SU-DHL-6 (cell line): ENCODE measurements at regions not wholly inside any gene's neighbourhood (a gene's known extent, or its start where the extent isn't known, plus 50 kb on each side); places are given as distances from the start of the nearest gene placed in this dataset.

Source experiments
- H2AFZ ChIP-seq: fragments of 200-600 bp; sonication (generic); 2 replicates; pipeline ENCODE4 v1.6.1; 2014; ENCODE audit warnings: low read depth, mild to moderate bottlenecking, moderate library complexity, mixed read lengths, antibody characterized with exemption, low read length; ENCODE audit not compliant: severe bottlenecking
- H3F3A ChIP-seq: fragments of 200-600 bp; shearing (Covaris generic); 2 replicates; pipeline ENCODE4 v1.6.0; 2016; ENCODE audit warnings: antibody characterized with exemption, mild to moderate bottlenecking; ENCODE audit not compliant: insufficient read depth
- H3K27ac ChIP-seq: fragments of 200-600 bp; sonication (generic); 2 replicates; pipeline ENCODE4 v1.5.1; 2016; ENCODE audit warnings: low read depth, mild to moderate bottlenecking, low read length, moderate library complexity, mixed read lengths
- H3K27me3 ChIP-seq: fragments of 200-600 bp; sonication (generic), shearing (Covaris generic); 2 replicates; pipeline ENCODE4 v1.6.0; 2014; ENCODE audit warnings: mild to moderate bottlenecking, low read length
- H3K36me3 ChIP-seq: fragments of 200-600 bp; sonication (generic); 2 replicates; pipeline ENCODE4 v1.6.1; 2014; ENCODE audit warnings: mild to moderate bottlenecking, low read length, mixed read lengths
- H3K4me2 ChIP-seq: fragments of 300-600, 200-600 bp; shearing (Covaris generic), sonication (generic); 2 replicates; pipeline ENCODE4 v1.6.0; 2014; ENCODE audit warnings: low read length, low read depth, mild to moderate bottlenecking; ENCODE audit not compliant: poor library complexity, severe bottlenecking
- H3K4me3 ChIP-seq: fragments of 200-600 bp; sonication (generic); 2 replicates; pipeline ENCODE4 v1.5.1; 2014; ENCODE audit warnings: antibody characterized with exemption, low read length, mild to moderate bottlenecking, mixed read lengths; ENCODE audit not compliant: insufficient read depth, poor library complexity, severe bottlenecking
- H3K79me2 ChIP-seq: fragments of 200-600 bp; sonication (generic); 2 replicates; pipeline ENCODE4 v1.6.1; 2014; ENCODE audit warnings: mild to moderate bottlenecking, low read length, moderate library complexity; ENCODE audit not compliant: insufficient read depth
- H3K9ac ChIP-seq: fragments of 200-600 bp; sonication (generic); 2 replicates; pipeline ENCODE4 v1.7.0; 2014; ENCODE audit warnings: mild to moderate bottlenecking, low read length
- H3K9me2 ChIP-seq: fragments of 200-600 bp; sonication (generic); replicated peaks from 2 replicates; pipeline ENCODE4 v1.6.1; 2014; ENCODE audit warnings: low read length; ENCODE audit not compliant: insufficient read depth
- H3K9me3 ChIP-seq: fragments of 200-600 bp; sonication (generic); 2 replicates; pipeline ENCODE4 v1.6.1; 2014; ENCODE audit warnings: low read length, mixed read lengths; ENCODE audit not compliant: insufficient read depth
- H4K20me1 ChIP-seq: fragments of 200-600 bp; sonication (generic); 2 replicates; pipeline ENCODE4 v1.6.1; 2014; ENCODE audit warnings: low read depth, mild to moderate bottlenecking, antibody characterized with exemption, low read length, moderate library complexity, mixed read lengths
- CTCF ChIP-seq: fragments of 200-600 bp; sonication (generic); IDR thresholded peaks from one replicate; pipeline ENCODE4 v1.5.1; 2017; ENCODE audit warnings: antibody characterized with exemption, mild to moderate bottlenecking, low read length, moderate library complexity; ENCODE audit not compliant: insufficient read depth, poor library complexity, severe bottlenecking
- EZH2phosphoT487 ChIP-seq: fragments of 200-600 bp; sonication (generic), shearing (Covaris generic); conservative IDR thresholded peaks from 2 replicates; pipeline ENCODE4 v1.6.1; 2018; ENCODE audit warnings: mild to moderate bottlenecking, antibody characterized with exemption, low read length, moderate library complexity, mixed read lengths

GRCh38 chr13:83009987-83010386, 872.3 kb downstream of the SLITRK1 start:
- TF ChIP-seq EZH2phosphoT487, result no peak
- no peak for TF ChIP-seq CTCF
- Histone ChIP-seq H3K9ac (no peak overlapping the region), H4K20me1 (no peaks in the 10 kb centered on the region), H3K4me3 (no peak overlapping the region), H3K4me2 (no peak overlapping the region), H3K9me2 (no peaks in the 10 kb centered on the region), H3F3A (no peaks in the 10 kb centered on the region), H3K9me3 (no peaks in the 10 kb centered on the region), H3K27me3 (no peaks in the 10 kb centered on the region), H3K27ac (no peak overlapping the region), H3K36me3 (no peaks in the 10 kb centered on the region), H2AFZ (no peak overlapping the region), H3K79me2 (no peaks in the 10 kb centered on the region)

- no peak overlapping the region for H3K4me2 ChIP-seq
- H3K9me3 ChIP-seq, result no peaks in the 10 kb centered on the region
- H3K27me3 ChIP-seq, result no peaks in the 10 kb centered on the region
- TF ChIP-seq EZH2phosphoT487 (no peak), CTCF (no peak)
- no peaks in the 10 kb centered on the region for H3K9me2 ChIP-seq
- no peak overlapping the region for H2AFZ ChIP-seq
- H3K36me3 ChIP-seq, result no peaks in the 10 kb centered on the region
- H3F3A ChIP-seq, result no peaks in the 10 kb centered on the region
- no peak overlapping the region for H3K27ac ChIP-seq
- H3K9ac ChIP-seq, result no peak overlapping the region
- no peak overlapping the region for H3K4me3 ChIP-seq
- H3K79me2 ChIP-seq, result no peaks in the 10 kb centered on the region
- H4K20me1 ChIP-seq, result no peaks in the 10 kb centered on the region
Observed at GRCh38 chr13:83008212-83008929, 873.9 kb downstream of the SLITRK1 start.

GRCh38 chr13:83007226-83007625, 875.0 kb downstream of the SLITRK1 start:
- Histone ChIP-seq H4K20me1 (no peaks in the 10 kb centered on the region), H3K4me2 (no peak overlapping the region), H2AFZ (no peak overlapping the region), H3K9me2 (no peaks in the 10 kb centered on the region), H3K9ac (no peak overlapping the region), H3K27me3 (no peaks in the 10 kb centered on the region), H3K79me2 (no peaks in the 10 kb centered on the region), H3K9me3 (no peaks in the 10 kb centered on the region), H3F3A (no peaks in the 10 kb centered on the region), H3K4me3 (no peak overlapping the region), H3K27ac (no peak overlapping the region), H3K36me3 (no peaks in the 10 kb centered on the region)
- TF ChIP-seq EZH2phosphoT487 (no peak), CTCF (no peak)
